Right lobe of liver (tissue), 4 donors: ENCODE measurements at regions not wholly inside any gene's neighbourhood (a gene's known extent, or its start where the extent isn't known, plus 50 kb on each side); places are given as distances from the start of the nearest gene placed in this dataset.

Experiments
- POLR2A ChIP-seq: fragments of 450-650 bp; IDR thresholded peaks from one replicate; pipeline ENCODE4 v1.6.1; 2017; ENCODE audit warnings: antibody characterized with exemption, mild to moderate bottlenecking
- TF ChIP-seq, protein P1 (sequence below), 4 donors: fragments of 200-600 bp in 3 of 4; fragments of 450-650 bp in 1 of 4; IDR thresholded peaks; one replicate each; pipeline versions ENCODE4 v1.5.1 to v1.8.0; 2016 to 2022; ENCODE audit warnings: antibody characterized with exemption in 4 of 4, mild to moderate bottlenecking in 2 of 4
- donor health status: DM: no; HTN: no; CAD: no.
- donor health status: DM: no; HTN: no; CAD: no.
- donor health status: DM: no; HTN: yes; CAD: no.

DNA sequence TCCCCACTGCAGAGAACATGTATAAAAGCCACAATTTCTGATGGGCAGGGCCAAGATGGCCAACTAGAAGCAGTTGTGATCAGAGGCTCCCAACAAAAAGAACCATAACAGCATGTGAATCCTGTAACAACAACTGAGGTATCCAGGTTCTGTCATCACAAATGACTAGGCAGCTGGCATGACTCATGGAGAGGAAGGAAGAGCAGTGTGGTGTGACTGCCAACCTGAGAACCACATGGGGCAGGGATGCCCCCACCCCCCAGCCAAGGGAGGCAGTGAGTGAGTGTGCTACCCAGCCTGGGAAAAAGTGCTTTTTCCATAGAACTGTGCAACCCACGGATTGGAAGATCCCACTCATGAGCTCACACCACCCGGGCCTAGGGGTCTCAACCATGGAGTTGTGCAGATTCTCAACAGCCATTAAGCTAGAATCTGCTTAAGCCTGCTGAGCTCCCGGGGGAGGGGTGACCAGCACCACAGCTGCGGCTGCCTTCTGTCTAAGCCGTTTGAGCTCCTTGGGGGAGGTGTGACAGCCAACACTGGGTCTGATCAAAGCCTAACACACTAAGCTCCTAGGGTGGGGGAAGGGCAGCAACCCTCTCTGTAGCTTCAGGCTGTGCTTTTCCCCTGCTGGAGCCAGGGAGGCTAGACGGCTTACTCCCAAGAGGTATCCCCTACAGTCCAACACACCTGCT, 80.1 kb upstream of the DMAC1 start:
- TF ChIP-seq, protein P1, sequence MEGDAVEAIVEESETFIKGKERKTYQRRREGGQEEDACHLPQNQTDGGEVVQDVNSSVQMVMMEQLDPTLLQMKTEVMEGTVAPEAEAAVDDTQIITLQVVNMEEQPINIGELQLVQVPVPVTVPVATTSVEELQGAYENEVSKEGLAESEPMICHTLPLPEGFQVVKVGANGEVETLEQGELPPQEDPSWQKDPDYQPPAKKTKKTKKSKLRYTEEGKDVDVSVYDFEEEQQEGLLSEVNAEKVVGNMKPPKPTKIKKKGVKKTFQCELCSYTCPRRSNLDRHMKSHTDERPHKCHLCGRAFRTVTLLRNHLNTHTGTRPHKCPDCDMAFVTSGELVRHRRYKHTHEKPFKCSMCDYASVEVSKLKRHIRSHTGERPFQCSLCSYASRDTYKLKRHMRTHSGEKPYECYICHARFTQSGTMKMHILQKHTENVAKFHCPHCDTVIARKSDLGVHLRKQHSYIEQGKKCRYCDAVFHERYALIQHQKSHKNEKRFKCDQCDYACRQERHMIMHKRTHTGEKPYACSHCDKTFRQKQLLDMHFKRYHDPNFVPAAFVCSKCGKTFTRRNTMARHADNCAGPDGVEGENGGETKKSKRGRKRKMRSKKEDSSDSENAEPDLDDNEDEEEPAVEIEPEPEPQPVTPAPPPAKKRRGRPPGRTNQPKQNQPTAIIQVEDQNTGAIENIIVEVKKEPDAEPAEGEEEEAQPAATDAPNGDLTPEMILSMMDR (IDR thresholded peaks at IDR 0.05), result no peak
- TF ChIP-seq POLR2A, result no peak
